Inferior parietal cortex (tissue), 1 donor: ENCODE measurements at regions not wholly inside any gene's neighbourhood (a gene's known extent, or its start where the extent isn't known, plus 50 kb on each side); places are given as distances from the start of the nearest gene placed in this dataset.
A peak's percentile ranks its signal among the peaks of the same experiment; 100 is the strongest.
"Not testable (repeated sequence)": the region's sequence is repeated elsewhere in the genome, so short reads cannot be mapped to it uniquely, and the experiment has no call there.

ENCODE experiments used
- DNase-seq: peaks from one replicate; pipeline ENCODE4 v3.0.0-alpha.2; 2016; ENCODE audit errors: extremely low spot score

- no peak for DNase-seq
Observed at GRCh38 chr4:37771771-37772170, 54.7 kb upstream of the PGM2 start.

- DNase-seq = no peak
Observed at GRCh38 chr4:37770016-37770415, 56.5 kb upstream of the PGM2 start.

- no peak for DNase-seq
Observed at GRCh38 chr4:37769391-37769989, 57.0 kb upstream of the PGM2 start.

DNA sequence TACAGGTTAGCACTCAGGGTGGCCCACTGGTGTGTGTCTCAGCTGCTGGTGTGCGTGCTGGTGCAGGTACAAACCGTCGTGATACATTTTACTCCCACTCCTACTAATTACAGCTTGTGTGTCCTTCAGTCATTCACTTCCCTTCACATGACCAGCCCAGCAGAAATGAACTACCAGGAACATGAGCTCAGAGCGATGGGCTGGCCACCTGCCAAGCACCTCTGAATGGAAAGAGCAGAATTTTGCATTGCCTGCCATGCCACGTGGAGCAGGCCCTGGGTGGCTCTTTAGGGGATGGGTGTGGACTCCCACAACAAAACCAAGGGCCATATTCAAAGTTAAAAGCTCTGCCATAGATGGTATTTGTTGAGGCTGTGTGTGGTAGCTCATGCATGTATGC, 58.9 kb upstream of the PGM2 start:
- no peak for DNase-seq

DNA sequence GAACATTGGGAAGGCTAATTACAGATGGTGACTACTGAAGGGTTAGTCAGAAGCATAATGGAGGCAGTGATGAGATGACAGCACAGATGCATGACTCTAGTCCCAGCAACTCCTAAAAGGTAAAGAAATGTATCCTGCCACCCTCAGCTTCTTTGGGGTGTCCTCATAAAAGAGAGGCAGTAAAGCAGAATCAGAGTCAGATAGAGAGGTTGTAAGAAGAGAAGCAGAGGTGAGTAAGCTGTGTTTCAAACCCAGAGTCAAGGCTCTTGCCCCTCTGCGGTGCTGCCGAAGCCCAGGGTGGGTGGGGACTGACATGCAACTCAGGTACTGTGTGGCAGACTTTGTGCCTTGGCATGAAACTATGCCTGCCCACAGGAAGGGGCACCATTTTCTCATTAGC, 59.5 kb upstream of the PGM2 start:
- no peak for DNase-seq

DNA sequence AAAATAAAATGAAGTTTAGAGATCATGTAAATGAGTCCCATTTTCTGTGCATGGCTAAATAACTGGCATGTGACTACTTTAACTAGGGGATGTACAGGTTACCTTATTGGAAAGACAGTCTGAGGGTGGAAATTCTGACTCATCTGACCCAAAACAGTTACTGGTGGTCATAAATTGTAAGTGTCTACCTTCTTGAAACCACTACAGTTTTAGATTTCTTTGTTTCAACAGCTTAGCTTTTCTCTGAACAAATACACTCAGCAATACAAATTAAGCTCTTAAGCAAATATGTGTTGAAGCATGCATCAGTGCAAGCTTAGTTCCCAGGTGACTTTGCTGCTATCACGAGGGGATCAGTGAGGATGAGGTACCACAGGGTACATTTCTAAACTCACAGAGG, 60.7 kb upstream of the PGM2 start:
- no peak for DNase-seq

GRCh38 chr4:37763831-37764230, 62.7 kb upstream of the PGM2 start:
- no peak for DNase-seq

GRCh38 chr4:37762991-37763368, 63.5 kb upstream of the PGM2 start:
- no peak for DNase-seq

GRCh38 chr4:37762294-37762990, 64.0 kb upstream of the PGM2 start:
- no peak for DNase-seq

DNA sequence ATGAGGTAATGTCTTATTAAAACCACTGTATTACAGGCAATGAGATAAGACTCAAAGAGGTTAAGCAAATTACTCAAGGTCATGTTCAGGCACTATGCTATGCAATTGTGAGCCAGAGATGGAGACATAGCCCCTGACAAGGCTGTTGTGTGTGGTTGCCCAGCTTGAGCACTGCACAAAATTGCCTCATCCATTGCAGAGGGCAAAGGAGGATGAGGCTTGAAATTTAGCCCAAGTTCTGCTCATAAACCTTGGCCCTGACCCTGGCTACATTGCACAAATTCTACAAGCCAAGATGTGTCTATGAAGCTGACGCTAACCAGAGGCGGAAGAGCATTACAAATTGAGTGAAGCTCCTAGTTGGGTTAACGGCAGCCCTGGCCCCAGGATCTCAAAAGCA, 65.6 kb upstream of the PGM2 start:
- DNase-seq = no peak

GRCh38 chr4:37759833-37760232, 66.7 kb upstream of the PGM2 start:
- DNase-seq = no peak

- DNase-seq = no peak
Observed at GRCh38 chr4:37758226-37758625, 68.3 kb upstream of the PGM2 start.

- no peak for DNase-seq
Observed at GRCh38 chr4:37757761-37758160, 68.7 kb upstream of the PGM2 start.

GRCh38 chr4:37757121-37757520, 69.4 kb upstream of the PGM2 start:
- no peak for DNase-seq

DNA sequence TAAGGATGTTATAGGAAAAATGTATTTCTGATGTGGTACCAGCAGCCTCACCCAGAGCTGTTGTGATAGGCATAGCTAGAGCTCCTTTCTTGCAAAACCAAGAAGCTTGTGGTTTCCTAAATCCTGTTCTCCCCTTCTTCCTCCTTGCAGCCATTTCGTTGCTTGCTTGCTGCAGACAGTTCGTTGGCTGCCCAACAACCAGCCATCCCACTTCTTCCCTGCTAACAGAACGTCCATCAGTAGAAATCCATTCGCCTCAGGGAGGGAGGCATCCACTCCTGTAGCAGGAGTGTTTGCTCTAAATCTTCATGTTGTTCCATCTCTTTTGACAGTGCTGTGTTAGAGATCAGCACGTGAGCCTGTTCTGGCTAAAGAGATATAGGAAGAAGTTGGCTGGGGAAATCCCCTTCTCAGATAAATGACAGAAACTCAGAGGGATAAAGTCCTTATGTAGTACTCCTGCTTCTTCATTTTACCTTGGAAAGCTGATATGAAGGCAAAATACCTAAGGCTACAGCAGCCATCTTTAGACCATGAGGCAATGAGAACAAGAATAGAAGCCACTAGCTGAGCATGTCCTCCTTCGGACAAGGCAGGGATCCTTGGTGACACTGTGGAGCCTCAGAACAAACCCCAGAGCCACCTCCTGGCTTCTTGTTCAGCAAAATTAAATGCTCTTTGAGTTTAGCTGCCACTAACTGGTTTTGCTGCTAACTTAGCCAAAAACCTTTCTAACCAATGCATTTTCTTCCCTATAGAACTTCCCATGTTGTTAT, 68.4 kb upstream of the RELL1 start:
- DNase-seq = no peak

- no peak for DNase-seq
Observed at GRCh38 chr4:37749398-37749988, 63.3 kb upstream of the RELL1 start.

DNA sequence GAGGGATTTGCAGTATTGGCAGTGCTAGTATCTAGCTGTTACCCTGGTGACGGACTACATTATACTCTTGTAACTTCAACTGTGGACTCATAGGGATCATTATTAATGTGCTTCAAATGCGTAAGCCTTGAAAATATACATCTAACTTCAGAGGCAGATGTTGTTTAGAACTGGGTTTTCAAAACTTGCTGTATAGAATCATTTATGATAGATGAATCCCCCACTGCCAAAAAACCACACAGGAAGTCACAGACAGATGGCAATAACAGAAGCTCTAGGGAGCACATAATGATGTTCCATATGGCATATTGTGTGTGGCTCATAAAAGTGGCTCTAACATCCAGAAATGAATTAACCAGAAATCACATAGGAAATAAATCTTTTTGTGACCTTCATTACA, 62.3 kb upstream of the RELL1 start:
- peak; percentile 29 for DNase-seq

DNA sequence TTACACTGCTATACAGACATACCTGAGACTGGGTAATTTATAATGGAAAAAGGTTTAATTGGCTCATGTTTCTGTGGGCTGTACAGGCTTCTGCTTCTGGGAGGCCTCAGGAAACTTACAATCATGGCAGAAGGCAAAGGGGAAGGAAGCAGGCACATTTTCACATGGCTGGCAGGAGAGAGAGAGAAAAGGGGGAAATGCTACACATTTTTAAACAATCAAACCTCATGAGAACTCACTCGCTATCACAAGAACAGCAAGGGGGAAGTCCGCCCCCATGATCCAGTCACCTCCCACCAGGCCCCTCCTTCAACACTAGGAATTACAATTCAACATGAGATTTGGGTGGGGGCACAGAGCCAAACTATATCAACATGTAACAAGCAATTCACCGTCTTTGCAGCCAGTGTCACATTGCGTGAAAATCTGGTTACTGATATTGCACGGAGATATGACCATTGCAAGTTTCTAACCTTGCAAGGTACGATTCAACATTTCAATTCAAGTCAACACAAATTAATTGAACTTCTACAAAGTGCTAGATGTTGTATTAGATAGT, 61.7 kb upstream of the RELL1 start:
- no peak for DNase-seq

DNA sequence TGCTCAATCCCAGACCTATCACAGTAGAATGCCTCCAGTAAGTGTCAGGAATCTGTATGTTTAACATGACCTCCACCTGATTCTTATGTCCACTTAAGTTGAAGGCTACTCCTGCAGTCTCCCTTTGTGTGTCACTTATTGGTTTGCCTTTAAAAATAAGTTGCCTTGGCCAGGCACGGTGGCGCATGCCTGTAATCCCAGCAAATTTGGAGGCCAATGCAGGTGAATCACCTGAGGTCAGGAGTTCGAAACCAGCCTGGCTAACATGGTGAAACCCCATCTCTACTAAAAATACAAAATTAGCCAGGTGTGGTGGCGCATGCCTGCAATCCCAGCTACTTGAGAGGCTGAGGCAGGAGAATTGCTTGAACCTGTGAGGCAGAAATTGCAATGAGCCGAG, 60.7 kb upstream of the RELL1 start:
- not testable (repeated sequence) for DNase-seq

- no peak for DNase-seq
Observed at GRCh38 chr4:37745946-37746345, 59.8 kb upstream of the RELL1 start.

DNA sequence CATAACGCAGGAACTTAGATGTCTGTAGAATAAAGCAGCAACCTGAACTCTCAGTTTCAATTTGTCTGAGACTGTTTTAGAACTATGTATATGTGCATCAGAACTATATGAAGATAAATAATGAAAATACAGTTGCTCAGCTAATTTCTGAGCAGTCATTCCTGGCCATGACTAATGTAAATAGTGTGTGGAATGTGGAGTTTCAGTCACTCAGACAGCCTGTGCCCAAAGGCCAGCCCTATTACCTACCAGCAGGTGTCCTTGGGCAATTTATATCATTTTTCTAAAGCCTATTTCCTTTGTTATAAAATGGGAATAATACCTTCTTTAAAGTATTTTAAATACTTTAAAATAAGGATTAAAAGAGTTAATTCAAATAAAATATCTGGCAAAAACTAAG, 56.0 kb upstream of the RELL1 start:
- DNase-seq = no peak

DNA sequence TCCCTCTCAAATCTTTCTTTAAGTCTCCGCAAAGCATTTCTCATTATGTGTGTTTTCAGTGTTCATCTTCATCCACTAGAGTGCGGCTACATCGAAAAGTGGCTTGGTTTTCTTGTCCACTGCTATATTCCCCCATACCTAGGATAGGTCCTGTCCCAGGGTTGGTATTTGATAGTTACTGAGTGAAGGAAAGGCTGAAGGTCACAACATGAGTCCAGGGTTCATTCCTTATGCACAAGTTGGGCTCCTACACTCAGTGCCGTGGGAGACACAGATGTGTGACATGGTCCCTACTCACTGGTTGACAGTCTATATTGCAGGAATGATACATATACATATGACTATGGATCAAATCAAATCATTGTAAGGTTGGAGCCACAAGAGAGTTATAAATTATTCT, 55.4 kb upstream of the RELL1 start:
- no peak for DNase-seq
